Parathyroid adenoma (tissue), 2 donors: ENCODE measurements at regions not wholly inside any gene's neighbourhood (a gene's known extent, or its start where the extent isn't known, plus 50 kb on each side); places are given as distances from the start of the nearest gene placed in this dataset.

Experiments
- H2AFZ ChIP-seq: fragments of 300-600 bp; sonication (generic); one replicate; pipeline ENCODE4 v1.7.0; 2017; ENCODE audit warnings: antibody characterized with exemption, mild to moderate bottlenecking
- H3K27ac ChIP-seq: fragments of 300-600 bp; sonication (generic); one replicate; pipeline ENCODE4 v1.7.0; 2017
- H3K27me3 ChIP-seq: fragments of 300-600 bp; sonication (generic); one replicate; pipeline ENCODE4 v1.7.0; 2017; ENCODE audit warnings: low read length; ENCODE audit not compliant: control insufficient read depth, insufficient read depth
- H3K36me3 ChIP-seq: fragments of 300-600 bp; sonication (generic); one replicate; pipeline ENCODE4 v1.7.0; 2017; ENCODE audit warnings: low read length; ENCODE audit not compliant: control insufficient read depth, insufficient read depth
- H3K4me1 ChIP-seq: fragments of 300-600 bp; sonication (generic); one replicate; pipeline ENCODE4 v1.7.0; 2017; ENCODE audit warnings: control low read depth
- H3K4me2 ChIP-seq: fragments of 300-600 bp; sonication (generic); one replicate; pipeline ENCODE4 v1.7.0; 2017; ENCODE audit warnings: low read length
- H3K4me3 ChIP-seq: fragments of 300-600 bp; sonication (generic); one replicate; pipeline ENCODE4 v1.7.0; 2017; ENCODE audit warnings: low read depth, low read length
- H3K79me2 ChIP-seq: fragments of 300-600 bp; sonication (generic); one replicate; pipeline ENCODE4 v1.7.0; 2017; ENCODE audit warnings: control low read depth
- H3K9ac ChIP-seq: fragments of 300-600 bp; sonication (generic); one replicate; pipeline ENCODE4 v1.7.0; 2017; ENCODE audit warnings: mild to moderate bottlenecking
- H3K9me3 ChIP-seq: fragments of 300-600 bp; sonication (generic); one replicate; pipeline ENCODE4 v1.7.0; 2017; ENCODE audit warnings: low read length; ENCODE audit not compliant: control insufficient read depth
- TF ChIP-seq, protein P1 (sequence below): fragments of 300-600 bp; sonication (generic); IDR thresholded peaks from one replicate; pipeline ENCODE4 v1.7.0; 2017; ENCODE audit warnings: antibody characterized with exemption, mild to moderate bottlenecking
- donor health status: primary hyperparathyroidism.

DNA sequence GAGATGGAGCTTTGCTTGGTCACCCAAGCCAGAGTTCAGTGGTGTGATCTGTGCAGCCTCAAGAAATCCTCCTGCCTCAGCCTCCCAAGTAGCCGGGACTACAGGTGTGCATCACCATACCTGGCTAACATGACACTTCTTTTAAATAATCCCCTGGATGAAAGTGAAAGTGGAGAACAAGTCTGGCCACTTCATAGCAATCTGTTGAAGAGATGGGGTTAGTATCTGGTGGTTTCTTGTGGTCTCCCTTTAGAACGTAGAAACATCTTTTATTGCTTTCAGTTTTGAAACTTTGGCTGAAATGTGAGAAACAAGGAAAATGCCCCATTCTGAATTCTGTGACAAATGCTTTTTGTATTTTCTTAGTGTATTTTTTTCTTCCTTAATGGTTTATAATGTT is 452.5 kb upstream of the RIOK2 start:
- H3K4me2 ChIP-seq, result no peak overlapping the region
- TF ChIP-seq, protein P1, sequence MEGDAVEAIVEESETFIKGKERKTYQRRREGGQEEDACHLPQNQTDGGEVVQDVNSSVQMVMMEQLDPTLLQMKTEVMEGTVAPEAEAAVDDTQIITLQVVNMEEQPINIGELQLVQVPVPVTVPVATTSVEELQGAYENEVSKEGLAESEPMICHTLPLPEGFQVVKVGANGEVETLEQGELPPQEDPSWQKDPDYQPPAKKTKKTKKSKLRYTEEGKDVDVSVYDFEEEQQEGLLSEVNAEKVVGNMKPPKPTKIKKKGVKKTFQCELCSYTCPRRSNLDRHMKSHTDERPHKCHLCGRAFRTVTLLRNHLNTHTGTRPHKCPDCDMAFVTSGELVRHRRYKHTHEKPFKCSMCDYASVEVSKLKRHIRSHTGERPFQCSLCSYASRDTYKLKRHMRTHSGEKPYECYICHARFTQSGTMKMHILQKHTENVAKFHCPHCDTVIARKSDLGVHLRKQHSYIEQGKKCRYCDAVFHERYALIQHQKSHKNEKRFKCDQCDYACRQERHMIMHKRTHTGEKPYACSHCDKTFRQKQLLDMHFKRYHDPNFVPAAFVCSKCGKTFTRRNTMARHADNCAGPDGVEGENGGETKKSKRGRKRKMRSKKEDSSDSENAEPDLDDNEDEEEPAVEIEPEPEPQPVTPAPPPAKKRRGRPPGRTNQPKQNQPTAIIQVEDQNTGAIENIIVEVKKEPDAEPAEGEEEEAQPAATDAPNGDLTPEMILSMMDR, result no peak

DNA sequence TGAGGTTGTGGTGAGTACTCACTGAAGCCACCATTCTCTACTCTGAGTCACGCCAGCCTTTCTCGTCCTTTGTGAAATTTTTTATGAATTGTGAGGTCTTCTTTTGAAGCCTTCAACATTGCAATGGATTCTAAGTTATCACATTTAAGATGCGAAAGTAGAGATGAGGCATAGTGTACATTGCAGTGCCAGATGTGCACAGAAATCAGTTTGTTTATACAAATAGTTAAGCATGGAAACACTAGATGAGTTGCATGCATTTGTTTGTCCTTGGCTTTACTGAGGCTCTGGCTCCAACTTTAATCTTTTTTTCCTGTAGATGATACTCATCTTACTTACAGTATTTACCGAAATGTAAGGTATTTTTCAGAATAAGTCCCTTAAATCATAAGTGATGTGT is 453.7 kb upstream of the RIOK2 start:
- H3K79me2 ChIP-seq, result no peaks in the 10 kb centered on the region
- no peaks in the 10 kb centered on the region for H3K27me3 ChIP-seq
- H3K4me2 ChIP-seq, result no peak overlapping the region
- H3K27ac ChIP-seq, result no peak overlapping the region
- H3K4me1 ChIP-seq, result no peaks in the 10 kb centered on the region
- H3K9ac ChIP-seq, result no peak overlapping the region
- no peaks in the 10 kb centered on the region for H3K9me3 ChIP-seq
- TF ChIP-seq, protein P1, result no peak
- no peak overlapping the region for H3K4me3 ChIP-seq
- no peak overlapping the region for H2AFZ ChIP-seq
- no peaks in the 10 kb centered on the region for H3K36me3 ChIP-seq

More for the DNA sequence above, 452.5 kb upstream of the RIOK2 start:
- no peaks in the 10 kb centered on the region for H3K36me3 ChIP-seq
- H3K27me3 ChIP-seq, result no peaks in the 10 kb centered on the region
- no peak overlapping the region for H3K4me3 ChIP-seq
- no peak overlapping the region for H2AFZ ChIP-seq
- H3K4me1 ChIP-seq, result no peaks in the 10 kb centered on the region
- H3K9ac ChIP-seq, result no peak overlapping the region
- H3K9me3 ChIP-seq, result no peaks in the 10 kb centered on the region
- no peaks in the 10 kb centered on the region for H3K79me2 ChIP-seq
- H3K27ac ChIP-seq, result no peak overlapping the region

DNA sequence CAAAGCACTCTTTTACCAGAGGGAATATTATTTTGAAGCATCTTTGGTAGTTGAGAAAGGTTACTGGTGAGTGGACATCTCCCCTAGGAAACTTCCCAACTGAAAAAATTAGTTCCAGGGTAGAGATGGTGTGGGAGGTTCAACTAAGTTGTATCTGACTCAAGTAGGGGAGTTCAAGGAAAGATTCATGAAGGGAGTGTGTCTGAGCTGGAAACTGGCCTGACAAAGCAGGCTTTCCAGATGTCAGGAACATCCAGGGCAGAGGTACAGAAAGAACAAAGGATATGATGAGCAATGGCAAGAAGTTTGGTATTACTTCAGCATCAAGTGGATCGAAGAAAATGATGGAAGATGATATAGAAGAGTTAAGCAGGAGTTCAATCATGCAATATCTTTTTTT is 458.0 kb upstream of the RIOK2 start:
- no peak overlapping the region for H2AFZ ChIP-seq
- no peak overlapping the region for H3K4me3 ChIP-seq
- no peak overlapping the region for H3K9ac ChIP-seq
- no peak overlapping the region for H3K27ac ChIP-seq
- H3K36me3 ChIP-seq, result no peaks in the 10 kb centered on the region
- TF ChIP-seq, protein P1, result no peak
- H3K4me1 ChIP-seq, result no peaks in the 10 kb centered on the region
- H3K9me3 ChIP-seq, result no peaks in the 10 kb centered on the region
- H3K27me3 ChIP-seq, result no peaks in the 10 kb centered on the region
- H3K4me2 ChIP-seq, result no peak overlapping the region
- no peaks in the 10 kb centered on the region for H3K79me2 ChIP-seq

DNA sequence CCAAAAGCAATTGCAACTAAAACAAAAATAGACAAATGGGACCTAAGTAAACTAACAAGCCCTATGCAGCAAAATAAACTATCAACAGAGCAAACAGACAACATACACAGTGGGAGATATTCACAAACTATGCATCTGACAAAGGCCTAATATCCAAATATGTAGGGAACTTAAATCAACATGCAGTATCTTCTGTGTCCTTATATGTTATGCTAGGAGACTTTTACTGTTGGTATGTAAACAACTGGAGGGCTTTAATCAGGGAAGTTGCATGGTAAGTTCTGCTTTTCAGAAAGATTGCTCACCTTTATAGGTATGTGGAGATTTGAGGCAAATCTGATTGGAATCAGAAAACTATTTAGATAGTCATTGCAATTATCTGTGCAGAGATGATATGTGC is 461.2 kb upstream of the RIOK2 start:
- no peaks in the 10 kb centered on the region for H3K9me3 ChIP-seq
- H3K4me2 ChIP-seq, result no peak overlapping the region
- H3K36me3 ChIP-seq, result no peaks in the 10 kb centered on the region
- H3K27me3 ChIP-seq, result no peaks in the 10 kb centered on the region
- no peak overlapping the region for H3K4me3 ChIP-seq
- no peaks in the 10 kb centered on the region for H3K4me1 ChIP-seq
- TF ChIP-seq, protein P1, result no peak
- H3K9ac ChIP-seq, result no peak overlapping the region
- H2AFZ ChIP-seq, result no peak overlapping the region
- H3K27ac ChIP-seq, result no peak overlapping the region
- no peaks in the 10 kb centered on the region for H3K79me2 ChIP-seq

DNA sequence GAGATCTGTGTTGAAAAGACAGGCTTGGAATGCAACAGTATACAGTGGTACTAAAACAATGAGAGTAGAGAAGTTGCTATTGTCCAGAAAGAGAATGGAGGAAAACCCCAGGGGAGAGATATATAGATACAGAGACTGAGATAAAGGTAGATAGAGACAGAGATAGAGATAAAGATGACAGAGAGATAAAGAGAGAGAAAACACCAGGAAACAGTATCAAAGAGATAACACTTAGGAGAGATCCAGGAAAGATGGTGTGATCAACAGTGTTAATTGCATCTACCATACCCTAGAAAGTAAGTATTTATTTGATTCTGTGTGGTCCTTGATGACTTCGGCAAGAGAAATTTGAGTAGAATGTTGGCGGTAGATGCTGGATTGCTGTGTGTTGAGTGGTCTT is 461.8 kb upstream of the RIOK2 start:
- no peaks in the 10 kb centered on the region for H3K79me2 ChIP-seq
- no peak overlapping the region for H3K9ac ChIP-seq
- H3K4me3 ChIP-seq, result no peak overlapping the region
- H3K4me2 ChIP-seq, result no peak overlapping the region
- H3K36me3 ChIP-seq, result no peaks in the 10 kb centered on the region
- no peaks in the 10 kb centered on the region for H3K4me1 ChIP-seq
- TF ChIP-seq, protein P1, result no peak
- H3K27me3 ChIP-seq, result no peaks in the 10 kb centered on the region
- H2AFZ ChIP-seq, result no peak overlapping the region
- H3K9me3 ChIP-seq, result no peaks in the 10 kb centered on the region
- no peak overlapping the region for H3K27ac ChIP-seq
